Heart right ventricle (tissue), 16 donors: ENCODE measurements at regions not wholly inside any gene's neighbourhood (a gene's known extent, or its start where the extent isn't known, plus 50 kb on each side); places are given as distances from the start of the nearest gene placed in this dataset.
"Not testable (repeated sequence)": the region's sequence is repeated elsewhere in the genome, so short reads cannot be mapped to it uniquely, and the experiment has no call there.

Experiments
- ATAC-seq, 8 donors: fragments of 200-7000 bp; cut with Tn5 transposase; one replicate each; pipeline ENCODE4 v1.9.1; 2020; ENCODE audit warnings: mild to moderate bottlenecking in 8 of 8, moderate library complexity in 8 of 8, moderate number of reproducible peaks in 1 of 8
- DNase-seq, 2 donors: peaks; one replicate each; pipeline ENCODE4 v3.0.0-alpha.2; 2020
- H3K27ac ChIP-seq, 10 donors: fragments of 200-600 bp; sonication (generic) in 2 of 10; one replicate each; pipeline versions ENCODE4 v1.5.0 to v1.8.0; 2020 to 2022; ENCODE audit warnings: mild to moderate bottlenecking in 3 of 10
- H3K27me3 ChIP-seq, 7 donors: fragments of 200-600 bp; one replicate each; pipeline ENCODE4 v1.8.0; 2021 to 2022; ENCODE audit warnings: mild to moderate bottlenecking in 2 of 7
- H3K36me3 ChIP-seq, 9 donors: fragments of 200-600 bp; sonication (generic) in 1 of 9; one replicate each; pipeline versions ENCODE4 v1.5.0 to v1.8.0; 2020 to 2022; ENCODE audit warnings: mild to moderate bottlenecking in 2 of 9
- H3K4me1 ChIP-seq, 9 donors: fragments of 200-600 bp; sonication (generic) in 1 of 9; one replicate each; pipeline versions ENCODE4 v1.5.0 to v1.8.0; 2020 to 2022; ENCODE audit warnings: mild to moderate bottlenecking in 4 of 9
- H3K4me3 ChIP-seq, 10 donors: fragments of 200-600 bp; sonication (generic) in 2 of 10; one replicate each; pipeline versions ENCODE4 v1.5.0 to v1.8.0; 2020 to 2022; ENCODE audit warnings: mild to moderate bottlenecking in 7 of 10, moderate library complexity in 2 of 10
- H3K9me3 ChIP-seq, 11 donors: fragments of 200-600 bp in 10 of 11; sonication (generic) in 2 of 11; one replicate each; pipeline versions ENCODE4 v1.5.0 to v1.8.0; 2013 to 2022; ENCODE audit warnings: mild to moderate bottlenecking in 2 of 11, control low read depth in 1 of 11, moderate library complexity in 1 of 11
- CTCF ChIP-seq, 9 donors: fragments of 200-600 bp; sonication (generic) in 2 of 9; IDR thresholded peaks; one replicate each; pipeline versions ENCODE4 v1.5.0 to v1.8.0; 2021 to 2022; ENCODE audit warnings: antibody characterized with exemption in 9 of 9, mild to moderate bottlenecking in 5 of 9, moderate library complexity in 1 of 9
- WGBS, 2 donors: extraction: QIAGEN DNeasy Blood & Tissue Kit; methylation state at CpG; one replicate each; pipeline ENCODE4 v1.1.7; 2013; ENCODE audit warnings: inconsistent platforms in 1 of 2; 5-methylcytosine and 5-hydroxymethylcytosine counted together
- intact Hi-C, 10 donors: fragments of 100-400 bp; cut with DNase I; formaldehyde crosslinking; loops; one replicate each; pipeline versions ENCODE4 v1.11.1 to v1.14.2; 2022
- donor health status: Arrhythmogenic right ventricular cardiomyopathy.
- donor health status: ischemic (EF 13 %, LVEDD 7.1; RV severe dilation, severe dysfunction).
- donor health status: healthy with polysubstance abuse.
- donor health status: DM: no; HTN: yes; CAD: no.
- donor health status: DM: no; HTN: no; CAD: no.
- donor health status: ischemic (EF 25% LVEDD 6.9; RV normal size, moderate dysfunction).
- donor health status: ischemic (EF 25% LVEDD 5.7; RV mildly dilated, moderate dysfunction).
- donor health status: healthy.
- donor health status: DM: yes; HTN: yes; CAD: no.
- donor health status: Ischemic cardiomyopathy.
- donor health status: ischemic (EF 35%, LVEDD 5.7; RV mildly dilated, moderate dysfunction).
- donor health status: nonischemic (EF 11% LVEDD 7.7; RV severe dilation, severe dysfunction).
- donor health status: DM: yes; HTN: yes; CAD: no.
- donor health status: PGD.
- donor health status: ischemic (EF 29% LVEDD 5.4; RV normal size, mild dysfunction).
- donor health status: nonischemic (EF 23%, LVEDD 6.1; RV moderate dilation, normal function).

GRCh38 chr4:77360451-77360850, 203.4 kb downstream of the CCNG2 start:
- no peak for ATAC-seq
- 76 to 85% methylated on average over 4 of the region's 4 CpGs for WGBS, 2 donors
- no peak for DNase-seq
- TF ChIP-seq CTCF (IDR thresholded peaks at IDR 0.05) = no peak
- H3K27me3 ChIP-seq = peaks cover 0 to 9% (median 0%) of the 10 kb centered on the region in 7 donors
- H3K9me3 ChIP-seq = no peaks in the 10 kb centered on the region
- intact Hi-C loops = no loop called here
- H3K4me3 ChIP-seq = no peak overlapping the region
- H3K4me1 ChIP-seq = no peaks in the 10 kb centered on the region
- no peaks in the 10 kb centered on the region for H3K36me3 ChIP-seq
- H3K27ac ChIP-seq = no peak overlapping the region

- TF ChIP-seq CTCF (IDR thresholded peaks at IDR 0.05) = peak in 4 of 9 donors; percentile 13 to 26 (median 19)
- DNase-seq, intact Hi-C loops, H3K4me3 ChIP-seq, H3K9me3 ChIP-seq, H3K27ac ChIP-seq, H3K4me1 ChIP-seq, H3K36me3 ChIP-seq, H3K27me3 ChIP-seq: not testable (repeated sequence)
- WGBS, 2 donors = 59 to 62% methylated on average over 3 of the region's 4 CpGs
- ATAC-seq = peak in 3 of 8 donors; percentile 28 to 52 (median 28)
These were observed 209.9 kb downstream of the CCNG2 start for GRCh38 chr4:77366876-77367275.

- DNase-seq (no peak), ATAC-seq (no peak)
- Histone ChIP-seq H3K27ac (no peak overlapping the region), H3K4me3 (no peak overlapping the region), H3K36me3 (no peaks in the 10 kb centered on the region), H3K9me3 (peaks cover 0 to 5% (median 0%) of the 10 kb centered on the region in 11 donors), H3K27me3 (peaks cover 0 to 9% (median 0%) of the 10 kb centered on the region in 7 donors), H3K4me1 (no peaks in the 10 kb centered on the region)
- intact Hi-C loops = no loop called here
- 67 to 68% methylated on average over 4 of the region's 4 CpGs for WGBS, 2 donors
- no peak for TF ChIP-seq CTCF (IDR thresholded peaks at IDR 0.05)
These were observed 210.6 kb downstream of the CCNG2 start for GRCh38 chr4:77367638-77368037.

- intact Hi-C loops = no loop called here
- Histone ChIP-seq H3K4me3 (no peak overlapping the region), H3K9me3 (peaks cover 0 to 5% (median 0%) of the 10 kb centered on the region in 11 donors), H3K36me3 (no peaks in the 10 kb centered on the region), H3K4me1 (no peaks in the 10 kb centered on the region), H3K27me3 (no peaks in the 10 kb centered on the region), H3K27ac (no peak overlapping the region)
- DNase-seq (no peak), ATAC-seq (no peak)
- TF ChIP-seq CTCF (IDR thresholded peaks at IDR 0.05) = no peak
- 74 to 76% methylated on average over 3 of the region's 3 CpGs for WGBS, 2 donors
These were observed 215.4 kb downstream of the CCNG2 start for GRCh38 chr4:77372375-77372774.
